Mesenteric fat pad (tissue), 1 donor: ENCODE measurements at regions not wholly inside any gene's neighbourhood (a gene's known extent, or its start where the extent isn't known, plus 50 kb on each side); places are given as distances from the start of the nearest gene placed in this dataset.

Experiments
- DNase-seq: peaks from one replicate; pipeline ENCODE4 v3.0.0-alpha.2; 2020; ENCODE audit warnings: low spot score
- donor health status: DM: yes; HTN: yes; CAD: no.

DNA sequence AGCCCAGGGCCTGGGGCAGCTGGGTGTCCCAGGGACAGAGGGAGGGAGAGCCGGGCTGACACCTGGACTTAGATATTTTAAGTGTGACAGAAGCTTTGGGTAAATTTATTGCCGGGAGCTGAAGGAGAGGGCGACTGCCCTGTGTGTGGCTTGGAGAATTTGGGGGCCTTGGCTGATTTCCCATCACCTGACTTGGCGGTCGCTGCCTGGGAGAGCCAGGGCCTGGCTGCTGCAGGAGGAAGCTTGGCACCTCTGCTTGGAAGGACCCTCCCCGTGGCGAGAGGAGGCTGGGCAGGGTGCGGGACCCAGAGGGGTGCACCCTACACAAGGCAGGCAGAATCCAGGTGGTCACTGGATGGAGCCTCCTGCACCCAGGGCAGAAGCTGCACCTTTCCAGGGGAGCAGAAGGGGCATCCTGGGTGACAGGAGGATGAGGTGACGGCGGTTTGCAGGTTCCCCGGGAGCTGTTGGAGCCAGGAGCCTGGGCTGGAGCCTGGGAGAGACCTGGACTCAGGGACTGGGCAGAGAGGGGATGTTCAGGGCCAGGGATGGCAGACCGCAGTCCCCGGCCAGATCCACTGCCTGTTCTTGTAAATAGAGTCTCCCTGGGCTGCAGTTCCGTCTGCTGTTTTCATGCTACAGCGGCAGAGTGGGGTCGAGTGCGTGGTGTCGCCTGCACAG is 72.0 kb downstream of the RGS12 start:
- DNase-seq = no peak

DNA sequence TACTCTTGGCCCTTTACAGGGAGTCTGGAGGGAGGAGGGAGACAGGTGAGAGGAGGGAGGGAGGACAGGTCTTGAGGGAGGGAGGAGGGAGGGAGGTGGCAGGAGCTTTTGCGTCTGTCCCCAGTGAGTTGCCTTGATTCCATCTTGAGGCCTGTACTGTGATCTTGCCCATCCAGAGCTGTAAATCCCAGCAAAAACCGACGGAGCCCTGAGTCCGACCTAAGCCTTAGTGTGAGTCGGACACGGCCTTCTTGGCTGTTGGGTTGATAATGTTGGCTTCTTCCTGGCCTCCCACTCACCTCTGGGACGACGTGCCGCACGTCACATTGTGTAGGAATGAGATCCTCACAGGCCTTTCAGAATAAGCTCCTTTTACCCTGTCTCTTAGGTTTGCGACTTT is 72.5 kb downstream of the RGS12 start:
- DNase-seq = no peak

DNA sequence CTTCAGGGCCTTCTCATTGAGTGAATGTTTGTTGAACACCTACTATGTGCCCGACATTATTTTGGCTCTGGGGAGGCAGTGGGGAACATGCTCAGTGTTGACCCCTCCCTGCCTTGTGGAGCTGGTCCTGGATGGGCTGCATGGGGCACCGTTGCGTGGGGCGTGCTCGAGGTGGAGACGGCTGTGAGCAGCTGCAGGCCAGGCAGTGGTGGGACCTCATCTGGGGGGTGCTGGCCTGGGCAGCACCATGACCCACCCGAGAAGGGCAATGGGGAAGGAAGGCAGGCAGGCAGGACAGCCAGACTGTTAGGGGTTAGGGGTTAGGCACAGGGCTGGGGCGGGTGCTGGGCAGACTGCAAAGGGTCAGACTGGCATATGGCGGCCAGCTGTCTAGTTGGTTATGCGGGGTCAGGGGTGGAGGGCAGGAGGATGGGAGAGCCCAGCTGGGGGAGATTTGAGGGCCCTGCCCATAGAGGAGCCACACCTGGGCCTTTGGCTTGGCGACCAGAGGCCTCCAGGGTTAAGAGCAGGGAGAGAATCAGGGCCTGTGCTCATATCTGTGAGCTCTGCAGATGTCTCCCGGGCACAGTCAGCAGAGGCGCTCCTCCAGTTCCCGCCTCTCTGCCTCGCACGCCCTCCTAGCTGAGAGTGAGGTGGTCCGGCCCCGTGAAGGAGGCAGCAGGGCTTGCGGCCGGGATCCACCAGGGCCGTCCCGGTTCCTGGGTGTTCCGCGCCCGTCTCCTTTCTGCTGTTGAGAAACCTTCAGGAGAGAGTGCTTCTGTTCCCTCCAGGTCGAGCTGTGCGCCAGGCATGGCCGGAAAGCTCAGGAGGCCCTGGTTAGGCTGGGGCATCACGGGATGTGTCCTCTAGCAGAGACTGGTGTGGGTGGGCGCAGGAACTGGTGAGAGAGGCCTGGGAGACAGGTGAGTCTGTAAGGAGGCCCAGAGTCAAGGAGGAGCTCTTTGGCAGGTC is 73.3 kb downstream of the RGS12 start:
- no peak for DNase-seq

DNA sequence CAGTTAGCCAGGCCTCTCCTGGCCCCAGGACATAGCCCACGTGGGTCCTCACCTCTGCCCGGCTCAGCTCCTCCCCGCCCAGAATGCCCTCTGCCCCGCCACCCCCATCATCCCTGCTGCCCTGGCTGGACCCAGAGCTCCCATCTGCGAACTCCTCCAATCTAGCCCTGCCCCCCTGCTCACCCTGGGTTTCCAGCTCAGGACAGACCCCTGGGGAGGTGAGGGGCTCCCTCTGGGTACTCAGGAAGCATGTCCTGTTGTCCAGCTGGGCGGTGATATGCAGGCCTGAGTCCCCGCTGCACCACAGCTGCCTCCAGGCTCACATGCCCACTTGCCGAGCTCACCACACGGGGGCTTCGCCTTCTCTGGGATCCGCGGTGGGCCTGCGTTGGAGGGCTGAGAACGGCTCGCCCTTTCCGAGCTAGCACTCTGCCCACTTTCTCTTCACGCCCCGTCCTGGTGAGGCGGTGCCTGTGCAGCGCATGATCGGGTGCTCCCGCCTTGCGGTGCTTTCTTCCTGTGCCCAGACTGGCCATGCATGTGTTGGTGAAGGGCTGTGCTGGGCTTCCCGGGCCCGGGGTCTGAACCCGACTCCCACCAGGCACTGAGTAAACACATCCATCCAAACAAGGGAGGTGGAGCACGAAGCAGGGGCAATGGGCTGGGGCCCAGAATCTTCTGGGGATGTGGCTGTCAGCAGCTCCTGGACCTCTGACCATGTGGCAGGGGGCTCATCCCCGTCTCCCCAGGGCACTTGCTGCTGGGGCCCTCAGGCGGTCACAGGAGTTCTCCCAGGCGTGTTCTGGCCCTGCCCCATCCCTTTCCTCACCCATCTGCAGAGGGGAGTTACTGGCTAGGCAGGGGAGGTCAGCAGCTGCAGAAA is 74.3 kb downstream of the RGS12 start:
- no peak for DNase-seq

DNA sequence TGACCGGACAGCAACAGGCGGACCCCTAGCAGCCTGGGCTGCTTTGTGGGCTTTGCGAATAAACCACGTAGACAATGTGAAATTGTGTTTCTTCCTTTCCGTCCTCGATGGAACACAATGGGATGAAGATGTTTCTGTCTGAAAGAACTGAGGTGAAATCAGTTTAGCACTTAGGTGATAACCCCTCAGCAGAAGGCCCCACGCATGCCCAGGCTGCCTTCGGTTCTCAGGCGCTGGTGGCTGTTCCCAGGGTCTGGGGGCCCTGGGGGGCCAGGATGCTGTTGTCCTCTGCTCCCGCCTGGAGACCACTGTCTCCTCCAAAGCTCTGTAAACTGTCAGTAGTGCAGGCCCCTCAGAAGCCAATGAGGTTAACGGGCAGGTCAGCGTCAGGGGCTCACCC is 73.9 kb upstream of the HGFAC start:
- no peak for DNase-seq

DNA sequence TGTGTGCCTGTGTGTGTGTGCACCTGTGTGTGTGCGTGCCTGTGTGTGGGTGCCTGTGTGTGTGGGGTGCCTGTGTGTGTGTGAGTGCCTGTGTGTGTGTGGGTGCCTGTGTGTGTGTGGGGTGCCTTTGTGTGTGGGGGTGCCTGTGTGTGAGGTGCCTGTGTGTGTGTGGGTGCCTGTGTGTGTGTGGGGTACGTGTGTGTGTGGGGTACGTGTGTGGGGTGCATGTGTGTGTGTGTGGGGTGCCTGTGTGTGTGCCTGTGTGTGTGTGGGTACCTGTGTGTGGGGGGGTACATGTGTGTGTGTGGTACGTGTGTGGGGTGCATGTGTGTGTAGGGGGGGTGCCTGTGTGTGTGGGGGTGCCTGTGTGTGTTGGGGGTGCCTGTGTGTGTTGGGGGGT is 73.4 kb upstream of the HGFAC start:
- no peak for DNase-seq

DNA sequence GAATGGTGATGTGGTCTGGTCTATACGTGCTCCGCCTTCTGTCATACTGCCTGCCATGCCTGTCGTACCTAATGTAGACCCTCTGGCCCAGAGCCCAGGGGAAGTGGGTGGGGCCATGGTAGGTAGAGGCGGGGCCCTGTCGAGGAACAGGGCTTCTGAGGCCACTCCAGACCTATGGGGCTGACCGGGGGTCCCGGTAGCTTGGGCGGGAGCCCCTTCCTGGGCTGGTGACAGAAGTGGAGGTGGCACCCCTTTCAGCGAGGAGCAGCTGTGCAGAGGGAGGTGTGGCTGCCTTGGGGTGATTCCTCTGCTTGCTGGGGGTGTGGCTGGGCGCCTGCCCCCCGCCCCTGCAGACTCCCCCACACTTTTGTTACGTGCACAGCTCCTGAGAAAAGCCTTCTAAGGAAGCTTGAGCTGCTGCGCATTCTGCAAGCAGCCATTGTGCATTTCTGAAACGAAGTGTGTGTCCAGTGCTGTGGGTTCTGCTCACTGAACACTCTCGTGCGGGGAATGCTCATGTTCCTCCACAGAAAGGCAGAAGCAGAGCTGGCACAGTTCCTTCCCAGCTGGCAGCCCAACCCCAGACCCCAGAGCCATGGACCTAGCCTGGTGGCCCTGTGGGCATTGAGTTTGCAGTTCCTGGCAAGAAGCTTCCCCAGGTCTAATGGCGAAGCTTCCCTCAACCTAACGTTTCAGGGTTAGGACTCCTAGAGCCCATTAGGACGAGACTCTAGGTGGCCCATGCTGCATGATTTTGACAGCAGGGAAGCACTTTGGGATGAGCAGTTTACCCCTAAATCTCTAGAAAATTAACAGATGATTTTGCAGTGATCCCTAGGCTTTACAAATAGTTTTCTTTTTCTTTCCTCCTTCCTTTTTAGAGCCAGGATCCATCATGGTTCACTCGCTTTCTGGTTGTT is 72.7 kb upstream of the HGFAC start:
- no peak for DNase-seq

DNA sequence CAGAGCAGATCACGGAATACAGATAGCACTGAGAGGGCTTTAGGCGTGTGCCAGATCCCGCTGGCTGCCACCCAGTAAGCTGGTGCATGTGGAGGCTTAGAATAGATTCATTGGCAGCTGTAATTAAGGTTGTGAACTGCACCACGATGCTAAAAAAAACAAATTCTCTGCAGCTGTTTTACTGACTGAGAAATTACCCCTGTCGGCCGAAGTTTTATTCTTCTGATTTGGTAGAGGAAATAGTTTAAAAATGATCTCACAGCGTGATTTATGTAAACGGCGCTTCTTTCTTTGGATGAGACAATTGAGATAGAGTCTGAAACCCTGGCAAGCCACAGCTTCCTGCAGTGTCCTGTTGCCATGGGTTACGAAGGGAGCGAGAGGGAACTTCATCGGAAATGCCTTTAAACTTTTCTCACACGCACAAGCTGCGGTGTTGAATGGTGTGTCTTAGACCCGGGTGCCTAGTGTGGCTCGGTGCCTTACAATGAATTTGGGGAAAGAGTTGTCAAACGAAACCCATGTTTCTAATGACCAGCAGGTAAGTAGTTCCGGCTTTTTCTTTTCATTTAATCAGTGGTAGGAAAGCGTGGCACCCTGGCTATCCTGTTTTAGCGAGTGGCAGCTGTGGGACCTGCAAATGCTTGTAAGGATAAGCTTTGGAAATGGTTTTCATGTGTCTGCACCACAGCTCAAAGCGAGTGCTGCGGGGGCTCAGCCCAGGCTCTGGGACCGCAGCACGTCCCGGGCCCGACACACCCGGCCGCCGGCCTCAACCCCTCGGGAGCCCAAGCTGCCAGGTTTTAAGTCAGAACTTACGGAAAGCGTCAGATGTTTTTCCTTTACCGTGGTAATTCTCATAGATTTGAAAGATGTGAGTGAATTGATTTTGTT is 71.7 kb upstream of the HGFAC start:
- no peak for DNase-seq

DNA sequence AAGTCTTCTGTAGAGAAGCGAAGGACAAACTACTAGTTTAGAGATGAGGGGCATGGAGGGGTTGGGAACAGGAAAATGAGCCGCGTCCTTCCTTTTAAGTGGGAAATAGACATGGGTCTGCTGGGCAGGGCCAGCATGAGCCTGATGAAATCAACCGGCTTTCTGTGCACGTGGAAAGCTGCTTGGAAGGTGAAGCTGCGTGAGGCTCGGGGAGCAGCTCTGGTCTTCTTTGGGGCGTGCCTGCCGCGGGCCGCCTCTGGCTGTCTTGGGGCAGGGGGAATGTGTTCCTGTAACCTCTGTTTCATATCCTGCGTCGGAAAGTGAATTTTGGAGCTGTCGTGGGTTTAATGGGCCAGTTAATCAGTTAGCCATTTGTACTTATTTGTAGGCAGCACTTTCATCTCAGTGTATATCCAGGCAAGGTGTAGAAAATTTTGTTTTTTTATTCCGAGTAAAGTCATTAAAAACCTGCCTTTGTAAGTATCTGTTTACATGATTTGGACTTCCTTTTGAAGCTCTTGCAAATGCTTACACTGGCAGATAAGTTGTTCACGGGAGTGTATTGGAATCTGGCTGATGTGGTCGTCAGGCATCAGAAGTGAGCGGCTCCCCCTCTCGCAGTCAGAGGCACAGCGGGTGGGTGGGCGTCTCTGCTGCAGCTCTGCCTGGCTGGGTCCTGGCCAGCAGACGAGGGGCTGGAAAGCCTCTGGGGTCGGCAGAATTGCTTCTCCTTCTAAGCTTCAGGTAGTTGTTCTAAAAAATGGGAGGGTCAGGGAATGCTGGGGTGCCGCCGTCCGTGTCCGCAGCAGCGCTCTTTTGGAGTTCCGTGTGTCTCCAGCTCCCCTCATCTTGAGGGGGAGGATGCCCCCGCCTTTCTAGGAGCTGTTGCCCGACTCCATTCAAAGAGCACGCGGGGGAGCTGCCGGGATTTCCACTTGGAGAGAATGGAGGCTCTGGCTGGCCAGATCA is 70.5 kb upstream of the HGFAC start:
- no peak for DNase-seq

DNA sequence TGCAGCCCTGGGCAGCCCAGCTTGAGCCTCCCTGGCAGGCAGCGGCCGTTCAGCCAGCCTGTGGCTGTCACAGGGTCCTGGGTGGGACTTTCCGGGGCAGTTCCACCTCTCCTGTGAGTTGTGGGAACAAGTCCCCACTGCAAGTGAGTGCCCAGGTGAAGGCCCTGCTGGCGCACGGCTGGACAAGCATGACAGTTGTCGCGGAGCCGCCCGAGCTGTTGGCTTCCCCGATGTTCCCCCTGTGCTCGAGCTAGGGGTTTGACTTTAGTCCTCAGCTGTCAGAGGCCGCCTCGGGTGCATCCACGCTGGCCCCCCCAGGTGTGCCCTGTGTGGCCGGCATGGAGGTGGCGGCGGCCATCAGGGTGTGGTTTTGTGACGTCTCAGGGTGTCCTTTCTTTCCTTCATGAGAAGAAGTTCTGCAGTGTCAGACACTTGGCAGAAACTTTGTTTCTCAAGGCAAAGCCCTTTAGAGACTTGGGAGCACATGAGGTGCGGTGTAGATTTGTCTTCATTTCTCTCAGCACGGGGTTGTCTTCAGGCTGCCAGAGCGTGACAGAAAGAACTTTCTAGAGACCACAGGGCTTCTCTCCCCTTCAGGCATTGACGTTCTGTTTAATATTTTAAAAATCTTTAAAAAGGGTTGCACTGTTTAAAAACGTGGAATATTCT is 69.4 kb upstream of the HGFAC start:
- DNase-seq = no peak

DNA sequence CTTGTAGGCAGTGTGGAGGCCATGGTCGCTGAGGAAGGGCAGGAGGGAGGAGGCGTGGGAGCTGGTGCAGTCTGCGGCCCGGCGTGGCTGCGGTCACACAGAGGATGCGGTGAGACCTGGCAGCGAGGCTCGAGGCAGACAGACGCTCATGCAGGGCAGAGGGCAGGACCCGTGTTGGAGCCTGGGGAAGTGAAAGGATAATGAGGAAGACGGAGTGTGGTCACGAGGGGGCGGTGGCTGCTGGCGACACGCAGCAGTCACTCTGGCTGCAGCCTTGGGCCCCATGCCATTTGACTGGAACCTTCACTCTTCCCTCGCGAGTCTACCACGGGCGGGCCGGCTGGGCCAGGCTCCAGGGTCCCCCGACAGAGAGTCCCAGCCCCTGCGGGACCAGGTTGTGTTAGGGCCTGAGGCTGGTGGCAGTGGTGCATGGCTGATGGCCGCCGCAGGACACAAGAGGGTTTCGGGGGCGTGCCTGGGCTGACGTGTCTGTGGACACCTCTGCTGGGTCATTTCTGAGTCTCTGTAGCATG is 68.8 kb upstream of the HGFAC start:
- no peak for DNase-seq

DNA sequence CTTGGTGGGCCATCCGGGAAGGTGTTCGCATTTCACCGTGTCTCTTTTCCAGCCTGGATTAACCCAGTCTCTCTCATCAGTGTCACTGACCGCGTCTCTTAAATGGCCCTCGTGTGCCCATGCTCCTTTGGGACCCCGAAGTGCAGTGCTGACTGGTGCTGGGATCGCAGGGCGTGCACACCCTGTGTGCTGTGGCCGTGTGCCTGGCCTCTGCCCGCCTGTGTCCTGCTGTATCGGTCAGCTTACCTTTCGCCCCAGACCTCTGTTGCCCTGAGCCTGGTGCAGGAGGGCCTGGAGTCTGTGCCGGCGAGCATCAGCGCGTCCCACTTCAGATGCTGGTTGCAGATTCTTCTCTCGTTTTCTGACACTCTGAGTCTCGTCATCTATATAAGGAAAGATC is 68.3 kb upstream of the HGFAC start:
- DNase-seq = no peak

DNA sequence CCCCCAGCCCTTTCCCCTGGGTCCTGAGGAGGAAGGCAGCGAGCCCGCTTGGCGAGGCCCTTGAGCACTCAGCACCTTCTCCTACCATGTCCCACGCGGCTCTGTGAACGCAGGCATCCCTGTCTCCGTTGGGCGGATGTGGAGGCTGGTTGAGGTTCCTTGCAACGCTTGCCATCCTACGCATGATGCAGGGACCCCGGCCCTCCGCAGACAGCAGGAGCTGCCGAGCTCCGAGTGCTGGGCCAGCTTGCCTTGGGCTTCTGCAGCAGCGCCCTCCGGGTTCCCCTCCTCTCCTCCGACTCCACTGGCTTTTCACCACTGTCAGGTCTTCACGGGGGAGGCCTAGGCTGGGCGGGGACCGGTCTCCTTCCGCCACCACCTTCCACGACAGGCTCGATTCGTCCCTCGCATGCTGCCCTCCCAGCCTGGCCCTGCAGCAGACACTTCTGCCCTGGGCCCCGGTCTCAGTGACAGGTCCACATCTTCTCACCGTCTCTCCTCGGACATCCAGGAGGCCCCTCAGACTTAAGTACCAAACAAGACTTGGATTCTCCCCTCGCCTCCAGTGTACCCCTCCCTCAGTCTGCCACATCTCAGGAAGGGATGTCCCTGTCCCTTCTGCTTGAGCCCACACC is 67.6 kb upstream of the HGFAC start:
- DNase-seq = no peak

DNA sequence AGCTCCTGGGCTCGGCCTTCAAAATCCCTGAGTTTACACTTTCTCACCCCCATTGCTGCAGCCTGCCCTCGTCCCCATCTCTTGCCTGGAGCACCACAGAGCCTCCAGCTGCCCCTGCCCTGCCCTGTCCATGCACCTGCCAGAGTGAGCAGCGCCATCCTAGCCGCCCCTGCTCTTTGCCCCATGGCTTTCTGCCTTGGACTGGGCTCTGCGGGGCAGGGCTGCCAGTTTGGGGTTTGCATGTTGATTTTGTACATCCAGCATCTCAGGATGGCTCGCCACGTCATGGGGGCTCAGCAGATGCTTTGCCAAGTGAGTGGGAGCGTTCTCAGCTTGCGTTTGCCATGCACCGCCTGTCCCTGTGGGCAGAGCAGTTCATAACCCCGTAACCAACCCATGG is 67.1 kb upstream of the HGFAC start:
- DNase-seq = no peak

DNA sequence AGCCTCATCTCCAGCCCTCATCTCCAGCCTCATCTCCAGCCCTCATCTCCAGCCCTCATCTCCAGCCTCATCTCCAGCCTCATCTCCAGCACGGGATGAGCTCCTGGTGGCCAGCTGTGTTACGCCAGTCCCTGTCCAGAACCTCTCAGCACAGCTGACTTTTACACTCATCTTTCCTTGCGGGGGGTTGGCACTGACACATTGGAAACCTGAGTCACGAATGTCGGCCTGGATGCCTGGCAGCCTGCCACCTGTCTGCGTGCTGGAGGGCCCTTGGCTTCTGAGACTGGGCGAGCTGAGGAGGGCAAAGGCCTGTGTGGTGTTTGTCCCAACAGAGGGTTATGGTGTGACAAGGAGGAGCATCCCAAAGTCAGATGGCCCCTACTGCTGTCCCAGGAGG is 66.1 kb upstream of the HGFAC start:
- no peak for DNase-seq

DNA sequence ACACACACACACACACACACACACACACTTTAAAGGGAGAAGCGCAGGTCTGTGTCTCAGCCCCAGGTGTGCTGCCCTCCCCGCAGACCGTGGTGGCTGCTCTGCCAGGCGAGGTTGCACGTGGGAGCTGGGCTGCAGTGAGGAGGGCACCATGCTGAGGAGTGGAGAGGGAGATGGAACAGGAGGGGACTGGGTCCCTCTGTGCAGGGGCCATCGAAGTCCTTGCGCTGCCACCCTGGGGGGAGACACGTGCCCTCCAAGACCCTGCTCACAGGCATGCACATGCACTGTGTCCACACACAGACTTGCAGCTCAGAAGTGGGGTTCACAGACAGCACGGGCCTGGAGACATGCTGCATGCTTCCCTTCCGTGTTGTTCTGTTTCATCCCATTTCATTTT is 65.5 kb upstream of the HGFAC start:
- no peak for DNase-seq

DNA sequence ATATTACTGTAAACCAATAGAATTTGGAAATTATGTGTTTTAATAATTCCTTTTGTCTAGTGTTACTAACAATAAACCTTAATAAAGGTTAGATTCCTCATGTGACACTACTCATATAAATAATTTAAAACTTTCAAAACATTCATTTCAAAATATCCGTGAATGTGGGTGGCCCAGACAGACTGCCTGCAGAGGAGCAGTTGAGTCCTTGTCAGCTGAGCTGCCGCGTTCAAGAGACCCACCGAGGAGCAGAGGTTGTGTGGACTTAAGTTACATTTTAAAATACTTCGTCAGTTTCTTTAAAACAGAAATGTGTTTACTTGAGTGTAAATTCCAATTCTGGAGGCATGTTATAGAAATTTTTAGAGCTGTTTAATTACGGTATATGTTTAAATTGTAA is 64.2 kb upstream of the HGFAC start:
- DNase-seq = no peak
